GM21367 (cell line): ENCODE measurements at regions not wholly inside any gene's neighbourhood (a gene's known extent, or its start where the extent isn't known, plus 50 kb on each side); places are given as distances from the start of the nearest gene placed in this dataset.
"Not testable (repeated sequence)": the region's sequence is repeated elsewhere in the genome, so short reads cannot be mapped to it uniquely, and the experiment has no call there.

Source experiments
- ATAC-seq: cut with Tn5 transposase; IDR thresholded peaks from one replicate; pipeline ENCODE4 v1.9.1; 2021; ENCODE audit not compliant: unreplicated experiment

- ATAC-seq: not testable (repeated sequence)
Observed at GRCh38 chr6:27633221-27633688, 160.3 kb upstream of the ZNF184 start.

- no peak for ATAC-seq
Observed at GRCh38 chr6:27631609-27631916, 158.7 kb upstream of the ZNF184 start.

GRCh38 chr6:27630727-27631608 lies 158.1 kb upstream of the ZNF184 start:
- ATAC-seq: no peak

GRCh38 chr6:27624694-27625262 lies 151.9 kb upstream of the ZNF184 start:
- no peak for ATAC-seq

GRCh38 chr6:27623103-27623502 lies 150.2 kb upstream of the ZNF184 start:
- ATAC-seq: no peak

- ATAC-seq: no peak
Observed at GRCh38 chr6:27619436-27619835, 146.5 kb upstream of the ZNF184 start.

- no peak for ATAC-seq
Observed at GRCh38 chr6:27617700-27618689, 145.1 kb upstream of the ZNF184 start.

- no peak for ATAC-seq
Observed at GRCh38 chr6:27617046-27617687, 144.3 kb upstream of the ZNF184 start.

GRCh38 chr6:27616328-27617045 lies 143.6 kb upstream of the ZNF184 start:
- no peak for ATAC-seq

GRCh38 chr6:27611451-27611850 lies 138.5 kb upstream of the ZNF184 start:
- no peak for ATAC-seq

- no peak for ATAC-seq
Observed at GRCh38 chr6:27608916-27609883, 136.3 kb upstream of the ZNF184 start.

- ATAC-seq: no peak
Observed at GRCh38 chr6:27605401-27606342, 132.8 kb upstream of the ZNF184 start.

- no peak for ATAC-seq
Observed at GRCh38 chr6:27604986-27605385, 132.1 kb upstream of the ZNF184 start.

GRCh38 chr6:27601668-27602254 lies 128.9 kb upstream of the ZNF184 start:
- ATAC-seq: no peak

GRCh38 chr6:27599859-27600532 lies 127.1 kb upstream of the ZNF184 start:
- ATAC-seq: no peak

GRCh38 chr6:27597031-27597567 lies 124.2 kb upstream of the ZNF184 start:
- not testable (repeated sequence) for ATAC-seq

- ATAC-seq: no peak
Observed at GRCh38 chr6:27593861-27594260, 121.0 kb upstream of the ZNF184 start.
